ENCODE measurements at regions not wholly inside any gene's neighbourhood (a gene's known extent, or its start where the extent isn't known, plus 50 kb on each side); places are given as distances from the start of the nearest gene placed in this dataset.

DNA sequence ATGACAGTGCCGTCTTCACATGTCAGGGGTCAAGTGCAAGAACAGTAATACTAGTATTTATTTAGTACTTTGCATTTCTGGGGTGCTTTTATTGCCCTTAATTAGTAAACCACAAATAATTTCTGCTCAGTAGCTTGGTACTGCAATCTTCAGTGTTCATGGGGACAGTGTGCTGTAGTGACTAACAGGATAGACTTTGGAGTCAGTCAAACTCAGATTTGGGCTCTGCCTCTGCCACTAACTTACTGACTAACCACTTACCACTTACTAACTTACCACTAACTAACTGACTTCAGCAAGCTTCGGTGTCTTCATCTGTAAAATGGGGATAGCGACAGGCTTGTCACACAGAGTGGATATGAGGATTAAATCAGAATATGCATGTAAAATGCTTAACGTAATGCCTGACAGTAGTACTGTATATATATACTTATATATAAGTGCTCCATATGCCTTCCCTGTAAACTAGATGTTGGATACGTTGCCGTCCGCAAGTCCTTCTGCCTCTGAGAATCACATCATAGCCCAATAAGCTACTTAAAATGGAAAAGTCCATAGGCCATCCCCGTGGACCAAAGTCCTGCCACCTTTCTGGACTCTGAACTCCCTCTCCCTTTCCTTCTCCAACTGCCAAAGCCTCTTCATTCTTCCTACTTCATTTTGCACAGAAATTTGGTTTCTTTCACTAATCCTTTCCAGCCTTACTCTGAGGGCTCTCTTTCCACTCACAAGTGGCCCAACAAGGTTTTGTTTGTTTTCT, 158.1 kb downstream of the ZIC5 start:
- Histone ChIP-seq H3K27ac (no peak overlapping the region), H3K4me1 (no peaks in the 10 kb centered on the region), H3K36me3 (no peaks in the 10 kb centered on the region), H3K27me3 (no peaks in the 10 kb centered on the region), H3K9ac (ENCODE audit: low read depth in 2 of 2, low read length in 2 of 2) (no peak overlapping the region), H3K4me3 (no peak overlapping the region), H3K9me3 (no peaks in the 10 kb centered on the region)
- intact Hi-C loops (cut with DNase I): no loop called here
- TF ChIP-seq, protein P1, sequence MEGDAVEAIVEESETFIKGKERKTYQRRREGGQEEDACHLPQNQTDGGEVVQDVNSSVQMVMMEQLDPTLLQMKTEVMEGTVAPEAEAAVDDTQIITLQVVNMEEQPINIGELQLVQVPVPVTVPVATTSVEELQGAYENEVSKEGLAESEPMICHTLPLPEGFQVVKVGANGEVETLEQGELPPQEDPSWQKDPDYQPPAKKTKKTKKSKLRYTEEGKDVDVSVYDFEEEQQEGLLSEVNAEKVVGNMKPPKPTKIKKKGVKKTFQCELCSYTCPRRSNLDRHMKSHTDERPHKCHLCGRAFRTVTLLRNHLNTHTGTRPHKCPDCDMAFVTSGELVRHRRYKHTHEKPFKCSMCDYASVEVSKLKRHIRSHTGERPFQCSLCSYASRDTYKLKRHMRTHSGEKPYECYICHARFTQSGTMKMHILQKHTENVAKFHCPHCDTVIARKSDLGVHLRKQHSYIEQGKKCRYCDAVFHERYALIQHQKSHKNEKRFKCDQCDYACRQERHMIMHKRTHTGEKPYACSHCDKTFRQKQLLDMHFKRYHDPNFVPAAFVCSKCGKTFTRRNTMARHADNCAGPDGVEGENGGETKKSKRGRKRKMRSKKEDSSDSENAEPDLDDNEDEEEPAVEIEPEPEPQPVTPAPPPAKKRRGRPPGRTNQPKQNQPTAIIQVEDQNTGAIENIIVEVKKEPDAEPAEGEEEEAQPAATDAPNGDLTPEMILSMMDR (IDR thresholded peaks at IDR 0.05): no peak
- DNase-seq: no peak

DNA sequence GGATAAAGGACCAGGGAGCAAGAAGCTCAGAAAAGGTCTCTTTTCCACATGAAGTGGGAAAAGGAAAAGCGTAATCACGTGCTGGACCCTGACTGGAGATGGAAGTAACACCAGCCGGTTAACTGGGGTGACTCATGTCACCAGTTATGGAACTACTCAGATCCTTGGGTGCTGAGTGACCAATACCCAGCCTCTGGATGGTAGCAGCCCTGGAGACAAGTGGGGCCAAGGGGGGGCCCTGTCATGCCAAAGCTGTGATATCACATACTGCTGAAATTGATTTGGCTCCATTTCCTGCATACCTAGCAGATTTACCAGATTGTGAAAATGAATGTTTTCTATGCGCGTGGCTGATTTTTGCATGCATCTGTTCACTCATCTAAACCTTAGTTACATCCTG, 158.9 kb downstream of the ZIC5 start:
- H3K27me3 ChIP-seq: no peaks in the 10 kb centered on the region
- H3K4me1 ChIP-seq: no peaks in the 10 kb centered on the region
- intact Hi-C loops (cut with DNase I): no loop called here
- DNase-seq: no peak
- H3K36me3 ChIP-seq: no peaks in the 10 kb centered on the region
- H3K27ac ChIP-seq: no peak overlapping the region
- TF ChIP-seq, protein P1 (IDR thresholded peaks at IDR 0.05): no peak
- no peak overlapping the region for H3K9ac ChIP-seq (ENCODE audit: low read depth in 2 of 2, low read length in 2 of 2)
- H3K4me3 ChIP-seq: no peak overlapping the region
- H3K9me3 ChIP-seq: no peaks in the 10 kb centered on the region

- TF ChIP-seq, protein P1 (IDR thresholded peaks at IDR 0.05): no peak
- Histone ChIP-seq H3K36me3 (no peaks in the 10 kb centered on the region), H3K4me1 (no peaks in the 10 kb centered on the region), H3K27ac (no peak overlapping the region), H3K9me3 (no peaks in the 10 kb centered on the region), H3K9ac (ENCODE audit: low read depth in 2 of 2, low read length in 2 of 2) (no peak overlapping the region), H3K27me3 (no peaks in the 10 kb centered on the region), H3K4me3 (no peak overlapping the region)
- intact Hi-C loops (cut with DNase I): no loop called here
- DNase-seq: no peak
Measured at GRCh38 chr13:99811067-99811700, 160.4 kb downstream of the ZIC5 start.

DNA sequence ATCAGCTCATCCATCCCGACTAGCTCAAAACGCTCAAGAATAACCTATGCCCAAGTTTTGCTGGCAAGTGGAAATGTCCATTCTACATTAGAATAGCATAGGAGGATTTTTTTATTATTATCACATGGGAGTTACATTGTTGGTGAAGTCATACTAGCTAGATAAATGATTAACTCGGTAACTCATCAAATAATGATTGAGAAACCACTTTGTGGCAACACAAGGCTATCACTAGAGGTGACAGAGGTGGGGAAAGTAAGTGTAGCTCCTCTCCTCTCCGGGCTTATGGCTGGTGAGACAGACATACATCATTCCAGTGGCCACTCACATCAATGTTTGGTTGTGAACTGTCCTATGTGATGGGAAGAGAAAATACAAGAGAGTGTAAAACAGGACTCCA, 161.6 kb downstream of the ZIC5 start:
- intact Hi-C loops (cut with DNase I): no loop called here
- Histone ChIP-seq H3K9me3 (no peaks in the 10 kb centered on the region), H3K36me3 (no peaks in the 10 kb centered on the region), H3K4me3 (no peak overlapping the region), H3K9ac (ENCODE audit: low read depth in 2 of 2, low read length in 2 of 2) (no peak overlapping the region), H3K4me1 (no peaks in the 10 kb centered on the region), H3K27me3 (no peaks in the 10 kb centered on the region), H3K27ac (no peak overlapping the region)
- DNase-seq: no peak
- TF ChIP-seq, protein P1 (IDR thresholded peaks at IDR 0.05): no peak

GRCh38 chr13:99809496-99809895, 162.1 kb downstream of the ZIC5 start:
- Histone ChIP-seq H3K27ac (no peak overlapping the region), H3K4me1 (no peaks in the 10 kb centered on the region), H3K4me3 (no peak overlapping the region), H3K9me3 (no peaks in the 10 kb centered on the region), H3K9ac (ENCODE audit: low read depth in 2 of 2, low read length in 2 of 2) (no peak overlapping the region), H3K27me3 (no peaks in the 10 kb centered on the region), H3K36me3 (no peaks in the 10 kb centered on the region)
- intact Hi-C loops (cut with DNase I): no loop called here
- TF ChIP-seq, protein P1 (IDR thresholded peaks at IDR 0.05): no peak
- DNase-seq: no peak
